ENCODE measurements at regions not wholly inside any gene's neighbourhood (a gene's known extent, or its start where the extent isn't known, plus 50 kb on each side); places are given as distances from the start of the nearest gene placed in this dataset.

DNA sequence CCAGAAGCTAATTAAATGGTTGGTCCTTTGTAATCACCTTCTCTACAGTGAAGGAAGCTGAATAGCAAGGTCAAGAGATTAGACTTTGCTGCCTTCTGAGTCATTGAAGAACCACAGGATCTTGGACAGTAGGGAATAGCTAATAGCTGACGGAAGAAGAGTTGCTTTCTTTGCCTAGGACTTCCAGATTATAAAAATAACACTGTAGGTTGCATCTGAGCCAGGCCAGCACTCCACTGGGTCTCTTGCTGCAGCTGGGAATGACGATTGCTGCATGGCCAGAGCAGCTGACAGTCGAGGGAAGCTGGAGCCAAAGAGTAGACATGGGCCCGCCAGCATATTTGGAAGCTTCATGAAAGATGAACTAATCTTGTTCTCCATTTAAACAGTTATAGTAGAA lies 81.5 kb upstream of the KCNMB2 start:
- DNase-seq, result no peak

DNA sequence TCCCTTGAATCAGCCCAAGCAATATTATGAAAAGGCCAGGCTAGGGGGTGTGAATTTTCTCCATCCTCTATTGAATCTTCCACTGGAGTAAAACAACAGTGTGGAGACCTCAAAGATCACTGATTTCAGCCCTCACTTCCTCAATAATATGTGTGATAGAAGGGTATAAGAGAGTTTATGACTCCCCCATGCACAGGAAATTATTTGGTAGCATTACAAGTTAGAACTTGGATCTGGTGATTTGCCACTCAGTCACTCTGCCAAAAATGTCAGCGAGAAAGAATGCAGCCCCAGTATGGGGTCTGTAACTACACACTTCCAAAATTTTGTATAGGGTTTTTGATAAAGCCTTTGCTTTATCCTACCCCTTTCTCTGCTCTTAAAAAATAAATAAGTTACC lies 81.0 kb upstream of the KCNMB2 start:
- no peak for DNase-seq

DNA sequence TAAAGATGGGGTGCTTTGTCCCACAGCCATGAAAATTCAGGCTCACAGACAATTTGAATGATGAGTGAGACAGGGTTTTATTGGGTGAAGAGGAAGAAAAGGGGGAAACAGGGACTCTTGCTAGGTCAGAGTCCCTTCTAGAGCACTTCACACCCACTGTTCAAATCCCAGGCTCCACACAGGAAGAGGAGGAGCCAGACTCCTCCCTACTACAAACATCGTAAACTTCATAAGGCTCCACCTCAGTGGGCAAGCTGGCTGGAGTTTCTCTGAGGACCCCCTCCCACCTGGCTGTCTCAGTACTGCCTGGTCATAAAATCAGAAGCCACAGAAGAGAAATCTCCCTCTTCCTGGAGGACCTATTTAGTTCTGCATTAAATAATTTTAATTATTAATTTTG lies 80.3 kb upstream of the KCNMB2 start:
- DNase-seq, result no peak

DNA sequence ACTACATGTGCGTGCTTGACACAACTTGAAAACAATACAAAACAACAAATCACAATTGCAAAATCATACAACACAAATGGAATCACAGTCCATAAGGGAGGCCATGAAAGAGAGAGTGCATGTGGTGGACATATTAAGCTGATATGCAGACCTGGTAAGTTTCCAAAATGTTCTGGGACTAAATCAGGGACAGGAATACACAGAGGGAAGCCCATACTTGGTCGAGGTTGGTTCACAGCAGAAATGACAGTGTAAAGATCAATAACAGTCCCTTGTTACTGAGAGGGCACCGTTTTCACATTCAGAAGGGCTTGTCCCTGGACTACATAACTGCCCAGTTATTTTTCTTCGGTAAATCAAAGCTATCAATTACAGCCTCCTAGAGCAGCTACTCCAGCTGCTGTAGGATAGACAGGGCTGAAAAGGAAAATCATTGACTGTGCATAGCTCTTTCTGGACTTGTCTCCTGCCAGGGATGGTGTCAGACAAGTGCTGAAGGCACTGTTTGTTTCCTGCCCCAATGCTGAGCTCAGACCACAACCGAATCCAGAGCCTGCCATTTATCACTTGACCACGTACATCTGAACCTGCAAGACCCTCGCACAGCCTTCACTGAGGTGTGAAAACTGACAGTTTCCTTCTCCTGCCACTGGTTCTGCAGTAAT lies 79.5 kb upstream of the KCNMB2 start:
- no peak for DNase-seq

DNA sequence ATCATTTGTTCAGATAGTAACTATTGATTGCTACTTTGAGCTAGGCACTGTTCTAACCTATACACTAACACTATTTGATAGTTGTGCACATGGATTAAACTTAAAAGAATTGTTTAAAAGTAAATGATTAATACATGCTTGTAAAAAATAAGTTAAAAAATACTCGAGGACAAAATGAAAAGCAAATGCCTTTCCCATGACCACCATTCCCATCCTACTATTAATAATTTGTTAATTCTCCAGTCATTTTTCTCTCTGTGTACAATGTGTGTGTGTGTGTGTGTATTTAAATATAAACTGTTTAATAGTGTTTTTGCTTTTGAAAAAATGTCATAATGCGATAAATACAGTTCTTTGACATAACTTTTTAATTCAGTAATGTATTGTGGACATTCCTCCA lies 78.7 kb upstream of the KCNMB2 start:
- DNase-seq, result no peak

DNA sequence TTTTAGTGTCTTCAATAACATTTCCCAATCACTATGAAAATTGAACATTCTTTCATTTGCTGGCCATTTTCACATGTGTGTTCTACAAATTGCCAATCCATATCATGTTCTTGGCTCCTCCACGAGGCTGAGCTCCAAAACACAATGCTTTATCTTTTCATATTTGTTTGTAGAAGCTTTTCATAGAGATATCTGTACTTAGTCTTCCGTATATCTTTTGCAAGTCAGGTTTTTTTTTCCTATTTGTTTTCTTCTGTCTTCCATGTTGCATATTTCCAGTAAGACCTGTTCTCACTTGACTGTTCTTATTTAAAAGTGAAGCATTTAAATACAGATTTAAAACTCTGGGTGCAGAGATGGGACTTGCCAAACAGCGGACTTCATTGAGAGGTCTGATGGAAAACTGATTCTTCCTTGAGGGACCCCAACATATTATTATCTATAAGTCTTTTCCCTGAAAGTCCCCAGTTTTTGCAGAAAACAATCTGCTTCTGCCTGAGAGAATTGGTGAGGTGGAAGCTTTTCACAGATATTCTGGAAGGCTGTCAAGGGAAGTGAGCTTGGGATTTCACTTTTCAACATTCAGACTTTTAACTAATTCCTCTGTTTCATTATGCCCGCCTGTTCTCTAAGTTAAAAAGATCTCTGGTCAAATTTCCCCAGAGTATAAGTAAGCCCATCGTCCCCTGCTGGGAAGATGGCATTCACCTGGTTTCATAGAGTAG lies 77.8 kb upstream of the KCNMB2 start:
- no peak for DNase-seq

DNA sequence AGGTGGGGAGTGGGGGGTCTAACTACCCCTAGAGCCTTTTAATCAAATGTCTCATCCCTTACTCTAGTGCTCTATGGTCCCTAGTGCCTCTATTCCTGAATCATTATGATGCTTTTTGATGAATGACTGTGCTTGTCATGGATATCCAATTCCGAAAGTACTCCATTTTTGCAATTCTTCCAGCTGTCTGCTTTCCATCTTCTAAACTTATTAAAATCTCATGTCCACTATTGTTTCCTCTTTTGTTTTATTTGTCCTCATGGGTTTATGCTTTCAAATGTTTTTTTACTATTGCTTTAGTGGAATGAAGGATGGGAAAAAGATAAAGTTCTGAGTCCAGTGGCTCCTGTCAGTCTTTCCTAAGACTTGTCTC lies 77.2 kb upstream of the KCNMB2 start:
- no peak for DNase-seq

DNA sequence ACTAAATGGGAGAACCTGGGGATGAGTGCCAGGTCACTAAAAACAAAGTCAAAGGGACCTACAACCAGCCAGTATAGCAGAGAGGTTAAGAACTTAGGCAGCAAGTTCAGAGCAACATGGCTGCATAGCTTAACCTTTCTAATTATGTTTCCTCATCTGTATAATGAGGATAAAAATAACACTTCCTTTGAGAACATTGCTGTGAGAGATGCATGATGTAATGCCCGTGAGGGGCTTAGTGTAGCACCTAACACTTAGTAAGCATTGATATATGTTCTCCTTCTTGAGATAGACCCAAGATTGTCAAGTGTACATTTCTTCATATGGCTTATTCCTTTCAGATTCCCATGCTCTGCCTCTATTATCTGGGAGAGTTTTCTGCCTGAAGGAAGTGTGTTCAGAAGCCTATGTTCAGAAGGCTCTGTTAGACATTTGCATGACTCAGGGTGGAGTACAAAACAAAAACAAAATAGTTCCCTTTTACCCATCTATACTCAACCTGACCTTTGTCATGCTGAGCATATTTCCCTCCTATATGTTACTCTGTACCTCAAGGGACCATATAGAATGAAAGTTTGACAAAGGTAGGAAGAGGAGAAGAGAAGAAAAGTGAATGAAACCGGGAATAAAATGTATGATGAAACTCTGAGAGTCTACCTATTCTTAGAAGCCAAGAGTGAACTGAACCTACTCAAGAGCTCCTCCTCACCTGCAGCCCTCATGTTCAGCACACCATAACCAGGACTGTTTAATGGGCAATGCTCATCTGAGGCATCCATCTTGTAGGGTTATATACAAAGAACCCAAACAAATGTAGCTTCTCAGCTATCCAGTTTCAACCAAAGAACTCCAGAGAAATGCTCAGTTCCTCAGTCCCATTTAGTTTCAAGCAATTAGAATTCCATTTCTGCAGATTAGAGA lies 70.7 kb upstream of the KCNMB2 start:
- DNase-seq, result no peak

DNA sequence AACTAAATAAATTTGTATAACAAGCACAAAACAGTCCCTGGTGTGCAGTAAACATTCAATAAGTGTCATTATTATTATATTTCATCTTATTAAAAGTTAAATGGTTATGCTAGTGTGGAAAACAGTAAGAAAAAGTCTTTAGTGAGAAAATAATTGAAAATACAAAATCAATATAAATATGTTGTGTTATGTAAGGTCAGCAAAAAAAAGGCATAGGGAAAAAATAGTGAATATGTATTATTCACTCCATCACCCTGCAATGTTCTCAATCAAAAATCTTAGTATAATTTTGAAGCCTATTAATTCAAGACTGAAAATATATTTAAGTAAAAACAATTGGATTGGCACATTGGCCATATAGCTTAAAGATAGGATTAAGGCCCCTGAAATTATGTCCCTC lies 63.3 kb upstream of the KCNMB2 start:
- DNase-seq, result no peak

DNA sequence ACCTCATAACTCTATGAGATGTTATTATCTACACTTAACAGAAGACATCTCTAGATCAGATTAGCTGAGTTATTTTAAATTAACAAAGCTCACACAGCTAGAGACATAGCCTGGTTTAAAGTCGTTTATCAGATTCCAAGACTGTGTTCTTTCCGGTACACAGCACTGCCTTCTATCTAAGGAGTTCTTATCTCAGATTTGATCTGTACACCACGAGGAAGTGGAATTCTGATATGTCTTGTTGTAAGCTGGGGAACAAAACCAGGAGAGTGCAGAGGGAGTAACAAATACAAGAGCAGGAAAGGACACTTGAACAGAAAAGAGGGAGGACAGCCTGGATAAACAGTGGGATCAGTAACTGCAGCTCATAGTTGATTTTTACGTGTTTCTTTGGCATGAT lies 61.7 kb upstream of the KCNMB2 start:
- DNase-seq, result no peak

DNA sequence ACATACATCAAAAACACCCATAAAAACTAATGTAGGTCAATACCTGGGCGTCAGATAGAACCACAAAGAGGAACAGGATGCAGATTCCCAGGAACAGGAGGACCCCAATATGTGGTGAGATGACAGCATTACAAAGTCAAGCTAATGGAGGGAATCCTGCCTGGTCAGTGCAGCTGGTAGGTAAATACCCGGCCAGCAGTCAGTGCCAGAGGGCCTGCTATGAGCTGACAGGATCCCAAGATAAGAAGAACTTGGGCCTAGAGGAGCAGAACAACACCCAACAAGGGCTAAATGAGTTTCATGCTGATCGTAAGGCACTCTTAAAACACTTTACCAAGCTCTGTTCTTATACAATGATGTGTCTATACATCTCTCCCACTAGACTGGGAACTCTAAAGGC lies 61.2 kb upstream of the KCNMB2 start:
- DNase-seq, result no peak

DNA sequence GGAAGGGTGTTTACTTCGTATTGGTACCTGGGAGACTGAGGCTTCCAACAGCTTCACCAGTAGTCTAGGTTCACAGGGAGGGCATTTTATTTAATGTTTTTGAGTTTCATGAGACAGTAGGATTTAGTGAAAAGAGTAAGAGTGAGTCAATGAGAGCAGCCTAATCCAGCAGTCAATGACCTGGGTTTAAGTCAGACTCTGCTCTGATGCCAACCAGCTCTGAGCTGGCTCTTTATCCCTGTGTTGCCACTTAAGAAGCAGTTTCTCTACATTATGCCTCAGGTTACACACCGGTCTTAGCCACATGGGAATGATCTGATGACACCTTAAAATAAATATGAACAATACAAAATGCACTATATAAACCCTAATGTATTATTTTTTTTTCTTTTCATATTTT lies 59.4 kb upstream of the KCNMB2 start:
- DNase-seq, result no peak

DNA sequence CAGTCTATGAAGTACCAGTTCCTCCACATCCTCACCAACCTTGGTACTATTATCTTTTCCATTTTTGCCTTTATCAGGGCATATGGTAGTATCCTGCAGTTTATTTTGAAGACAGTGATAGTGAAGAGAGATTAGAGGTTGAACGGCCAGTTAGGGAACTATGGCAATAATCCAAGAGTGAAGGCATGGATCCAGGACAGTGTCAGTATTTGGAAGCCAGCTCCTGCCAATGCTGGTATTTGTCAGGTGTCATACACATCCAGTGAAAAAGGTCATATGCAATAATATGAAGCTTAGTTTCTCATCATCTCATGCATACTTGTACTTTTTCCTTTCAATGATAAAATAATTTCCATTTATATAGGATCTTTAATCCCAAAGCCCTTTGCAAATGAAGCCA lies 56.8 kb upstream of the KCNMB2 start:
- DNase-seq, result no peak

DNA sequence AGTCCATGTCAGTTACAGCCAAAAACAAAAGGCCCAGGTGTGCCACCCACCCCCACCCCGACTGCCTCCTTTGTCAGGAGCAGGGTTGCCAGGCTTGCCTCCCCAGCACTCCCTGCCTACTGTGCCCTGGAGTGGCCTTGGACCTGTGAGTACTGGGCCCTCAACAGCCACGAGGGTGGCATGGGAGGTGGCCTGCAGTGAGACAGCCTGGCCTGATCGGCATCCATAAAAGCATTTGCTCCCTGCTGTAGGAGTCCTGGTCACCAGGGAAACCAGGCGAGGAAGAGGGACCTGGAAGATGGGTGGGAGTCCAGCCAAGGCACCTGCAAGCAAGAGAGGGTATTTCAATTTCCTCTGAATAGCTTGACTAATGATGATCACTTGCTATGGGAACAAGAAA lies 56.4 kb upstream of the KCNMB2 start:
- DNase-seq, result no peak

DNA sequence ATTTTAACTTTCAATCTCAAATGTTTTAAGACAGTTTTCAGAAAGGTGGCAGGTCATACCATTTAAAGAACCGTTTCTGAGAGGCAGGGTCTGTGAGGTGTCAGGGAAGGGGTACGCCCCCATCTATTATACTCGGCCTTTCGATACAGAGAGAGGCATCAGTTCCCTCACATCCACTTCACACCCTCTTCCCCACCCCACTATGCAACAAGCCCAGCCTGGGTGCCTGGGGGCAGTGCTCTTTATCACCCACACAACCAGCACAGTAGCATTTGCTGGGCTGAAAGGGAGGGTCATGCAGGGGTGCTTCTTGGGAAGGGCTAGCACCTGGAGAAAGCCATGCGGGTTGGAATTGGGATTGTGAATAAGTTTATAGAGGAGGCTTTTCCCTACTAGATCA lies 56.0 kb upstream of the KCNMB2 start:
- DNase-seq, result no peak

DNA sequence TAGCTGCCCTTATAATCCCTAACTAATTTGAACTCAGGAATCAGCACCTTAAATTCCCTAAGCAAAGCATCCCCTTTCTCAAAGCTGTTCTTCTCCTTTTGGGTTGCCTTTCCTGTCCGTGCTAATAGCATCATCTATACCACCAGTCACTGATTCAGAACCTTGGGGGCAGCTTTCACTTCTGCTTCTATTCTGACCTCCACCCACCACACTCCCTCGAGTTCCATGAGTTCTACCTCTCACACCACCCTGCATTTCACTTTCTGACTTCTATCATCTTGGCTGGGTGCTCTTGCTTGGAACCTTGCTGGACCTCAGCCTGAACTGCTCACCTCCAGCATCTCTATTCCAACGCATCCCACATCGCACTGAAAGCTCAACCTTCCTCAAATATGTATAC lies 55.4 kb upstream of the KCNMB2 start:
- DNase-seq, result no peak

DNA sequence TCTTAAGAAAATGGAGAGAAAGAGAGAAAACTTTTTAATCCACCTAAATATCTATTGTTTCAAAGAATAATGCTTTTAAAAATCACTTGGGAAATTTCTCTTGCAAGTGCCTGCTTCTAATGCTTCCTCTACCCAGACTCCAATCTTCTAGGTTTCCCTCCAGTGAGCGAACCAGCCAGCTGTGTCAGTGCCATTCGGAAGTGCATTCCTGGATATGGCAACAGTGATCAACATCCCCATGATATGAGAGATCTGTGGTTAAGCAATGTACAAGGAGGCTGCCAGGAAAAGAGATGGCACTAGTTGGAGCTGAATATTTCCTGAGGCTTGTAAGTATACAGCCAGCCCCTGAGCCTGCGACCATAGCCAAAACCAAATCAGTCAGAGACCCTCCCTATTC lies 53.3 kb upstream of the KCNMB2 start:
- DNase-seq, result no peak

DNA sequence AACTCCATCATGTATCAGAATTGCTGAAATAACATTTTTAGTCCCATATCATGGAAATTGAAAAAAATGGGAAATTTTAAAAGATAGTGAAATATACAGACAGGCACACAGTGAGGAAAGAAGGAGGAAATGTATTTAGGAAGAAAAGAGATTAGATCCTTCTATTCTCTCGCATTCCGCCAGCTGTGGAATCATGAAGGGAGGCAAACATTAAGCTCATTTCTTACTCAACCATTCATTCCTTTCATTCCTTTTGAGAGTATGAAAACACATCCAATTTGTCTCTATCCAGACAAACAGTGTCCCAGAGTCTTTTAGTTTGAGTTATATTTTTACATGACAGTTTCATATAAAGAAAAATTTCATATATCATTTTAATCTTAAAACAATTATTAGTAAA lies 52.5 kb upstream of the KCNMB2 start:
- DNase-seq, result no peak

DNA sequence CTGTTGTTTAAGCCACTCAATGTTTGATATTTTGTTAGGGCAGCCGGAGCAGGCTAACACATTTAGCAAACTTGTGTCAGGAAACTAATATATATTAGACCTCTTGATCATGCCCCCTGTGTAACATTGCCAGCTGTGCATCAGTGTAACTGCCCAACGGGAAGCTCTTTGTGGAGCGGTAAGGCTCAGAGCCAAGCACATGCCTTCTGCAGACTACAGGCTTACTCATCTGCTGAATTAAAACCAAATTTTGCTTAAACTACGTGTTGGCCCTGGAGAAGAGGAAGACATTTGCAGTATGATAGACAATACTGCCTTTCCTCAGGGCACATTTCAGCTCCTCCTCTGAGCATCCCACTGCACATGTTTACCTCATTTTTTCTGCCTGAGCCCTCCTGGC lies 50.5 kb upstream of the KCNMB2 start:
- DNase-seq, result no peak

Measured in DMS53 (cell line).